H1 (cell line): ENCODE measurements at regions not wholly inside any gene's neighbourhood (a gene's known extent, or its start where the extent isn't known, plus 50 kb on each side); places are given as distances from the start of the nearest gene placed in this dataset.

Experiments used
- MAX ChIP-seq: IDR thresholded peaks from 2 replicates; pipeline ENCODE4 v1.6.1; 2012; ENCODE audit warnings: inconsistent platforms
- SUZ12 ChIP-seq: fragments of 200-600 bp; sonication (generic); IDR thresholded peaks from 2 replicates; pipeline ENCODE4 v1.6.1; 2012; ENCODE audit warnings: mild to moderate bottlenecking, inconsistent platforms, low read length, moderate library complexity, mixed read lengths
- TF ChIP-seq, protein P1 (sequence below), 3 experiments: IDR thresholded peaks; 1 replicate in 2 of 3; 2 replicates in 1 of 3; pipeline versions ENCODE4 v1.5.1 to v1.6.1; 2011; ENCODE audit warnings: low read length in 3 of 3, mild to moderate bottlenecking in 3 of 3, inconsistent platforms in 2 of 3, low read depth in 1 of 3, moderate library complexity in 1 of 3; ENCODE audit not compliant: insufficient read depth in 1 of 3; ENCODE audit errors: control extremely low read depth in 1 of 3

DNA sequence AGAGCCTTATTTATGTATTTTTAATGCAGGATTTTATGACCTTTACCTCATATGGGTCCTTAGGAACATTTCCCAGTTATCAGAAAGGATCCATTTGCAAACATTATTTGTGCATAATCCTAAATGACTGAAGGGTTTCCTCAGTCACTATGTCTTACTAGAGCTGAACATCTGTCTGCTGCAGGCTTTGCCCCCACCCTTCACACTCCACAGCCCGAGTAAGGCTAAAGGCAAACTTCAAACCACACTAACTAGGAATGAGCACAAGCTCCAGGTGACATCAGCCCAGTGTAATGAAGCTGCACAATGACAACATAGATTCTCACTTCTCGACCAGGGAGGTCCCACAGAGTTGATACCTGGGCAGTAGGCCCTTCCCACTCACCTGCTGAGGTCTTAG lies 491.3 kb upstream of the MKI67 start:
- TF ChIP-seq, protein P1, sequence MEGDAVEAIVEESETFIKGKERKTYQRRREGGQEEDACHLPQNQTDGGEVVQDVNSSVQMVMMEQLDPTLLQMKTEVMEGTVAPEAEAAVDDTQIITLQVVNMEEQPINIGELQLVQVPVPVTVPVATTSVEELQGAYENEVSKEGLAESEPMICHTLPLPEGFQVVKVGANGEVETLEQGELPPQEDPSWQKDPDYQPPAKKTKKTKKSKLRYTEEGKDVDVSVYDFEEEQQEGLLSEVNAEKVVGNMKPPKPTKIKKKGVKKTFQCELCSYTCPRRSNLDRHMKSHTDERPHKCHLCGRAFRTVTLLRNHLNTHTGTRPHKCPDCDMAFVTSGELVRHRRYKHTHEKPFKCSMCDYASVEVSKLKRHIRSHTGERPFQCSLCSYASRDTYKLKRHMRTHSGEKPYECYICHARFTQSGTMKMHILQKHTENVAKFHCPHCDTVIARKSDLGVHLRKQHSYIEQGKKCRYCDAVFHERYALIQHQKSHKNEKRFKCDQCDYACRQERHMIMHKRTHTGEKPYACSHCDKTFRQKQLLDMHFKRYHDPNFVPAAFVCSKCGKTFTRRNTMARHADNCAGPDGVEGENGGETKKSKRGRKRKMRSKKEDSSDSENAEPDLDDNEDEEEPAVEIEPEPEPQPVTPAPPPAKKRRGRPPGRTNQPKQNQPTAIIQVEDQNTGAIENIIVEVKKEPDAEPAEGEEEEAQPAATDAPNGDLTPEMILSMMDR (IDR thresholded peaks at IDR 0.05; ENCODE audit: control extremely low read depth in 1 of 3, insufficient read depth in 1 of 3, low read depth in 1 of 3, low read length in 3 of 3), result no peak
- TF ChIP-seq SUZ12 (no peak), MAX (no peak)
